GM18507 (cell line): ENCODE measurements at regions not wholly inside any gene's neighbourhood (a gene's known extent, or its start where the extent isn't known, plus 50 kb on each side); places are given as distances from the start of the nearest gene placed in this dataset.
A peak's percentile ranks its signal among the peaks of the same experiment; 100 is the strongest.
"Not testable (repeated sequence)": the region's sequence is repeated elsewhere in the genome, so short reads cannot be mapped to it uniquely, and the experiment has no call there.

Source experiments
- DNase-seq: peaks from one replicate; pipeline ENCODE4 v3.0.0; 2011; ENCODE audit warnings: low read depth; ENCODE audit not compliant: insufficient read length; ENCODE audit errors: extremely low spot score
- FAIRE-seq: peaks from 2 replicates; lab custom pipeline; 2011; peaks lifted over from hg19 to GRCh38; lab: Jason Lieb, UNC

- FAIRE-seq (no peak), DNase-seq (no peak)
Observed at GRCh38 chr5:86532429-86532828, 85.3 kb upstream of the COX7C start.

GRCh38 chr5:86536396-86536795 lies 81.3 kb upstream of the COX7C start:
- FAIRE-seq (no peak), DNase-seq (no peak)

GRCh38 chr5:86542532-86542931 lies 75.2 kb upstream of the COX7C start:
- FAIRE-seq (no peak), DNase-seq (no peak)

GRCh38 chr5:86546044-86546443 lies 71.7 kb upstream of the COX7C start:
- FAIRE-seq = no peak
- DNase-seq = no peak

- no peak for DNase-seq
- no peak for FAIRE-seq
Observed at GRCh38 chr5:86546582-86546981, 71.2 kb upstream of the COX7C start.

- FAIRE-seq (no peak), DNase-seq (no peak)
Observed at GRCh38 chr5:86554638-86555037, 63.1 kb upstream of the COX7C start.

- FAIRE-seq = peak; percentile 35
- DNase-seq = no peak
Observed at GRCh38 chr5:86557920-86558319, 59.8 kb upstream of the COX7C start.

GRCh38 chr5:86565197-86565789 lies 52.4 kb upstream of the COX7C start:
- FAIRE-seq = peak; percentile 46
- no peak for DNase-seq

GRCh38 chr5:86566030-86566429 lies 51.7 kb upstream of the COX7C start:
- DNase-seq, FAIRE-seq: not testable (repeated sequence)
